ENCODE measurements at regions not wholly inside any gene's neighbourhood (a gene's known extent, or its start where the extent isn't known, plus 50 kb on each side); places are given as distances from the start of the nearest gene placed in this dataset.
A peak's percentile ranks its signal among the peaks of the same experiment; 100 is the strongest.

- DNase-seq (ENCODE audit: extremely low spot score): no peak
- 81% methylated on average over 3 of the region's 3 CpGs for WGBS
- Histone ChIP-seq H3K36me3 (ENCODE audit: insufficient read depth) (no peaks in the 10 kb centered on the region), H3K4me3 (ENCODE audit: low read depth, low read length) (no peak overlapping the region), H3K4me1 (ENCODE audit: insufficient read depth) (no peaks in the 10 kb centered on the region), H3K27ac (ENCODE audit: low read depth) (no peak overlapping the region)
Measured at GRCh38 chr15:35630532-35630931, 84.6 kb upstream of the DPH6 start.

- Histone ChIP-seq H3K4me1 (ENCODE audit: insufficient read depth) (no peaks in the 10 kb centered on the region), H3K36me3 (ENCODE audit: insufficient read depth) (no peaks in the 10 kb centered on the region), H3K4me3 (ENCODE audit: low read depth, low read length) (no peak overlapping the region), H3K27ac (ENCODE audit: low read depth) (no peak overlapping the region)
- DNase-seq (ENCODE audit: extremely low spot score): no peak
- WGBS: 91% methylated on average over 3 of the region's 3 CpGs
Measured at GRCh38 chr15:35630985-35631384, 85.0 kb upstream of the DPH6 start.

GRCh38 chr15:35633677-35634076 lies 87.7 kb upstream of the DPH6 start:
- H3K4me1 ChIP-seq (ENCODE audit: insufficient read depth): no peaks in the 10 kb centered on the region
- H3K27ac ChIP-seq (ENCODE audit: low read depth): no peak overlapping the region
- no peak for DNase-seq (ENCODE audit: extremely low spot score)
- H3K36me3 ChIP-seq (ENCODE audit: insufficient read depth): no peaks in the 10 kb centered on the region
- WGBS: 98% methylated on average over 3 of the region's 3 CpGs
- H3K4me3 ChIP-seq (ENCODE audit: low read depth, low read length): no peak overlapping the region

DNA sequence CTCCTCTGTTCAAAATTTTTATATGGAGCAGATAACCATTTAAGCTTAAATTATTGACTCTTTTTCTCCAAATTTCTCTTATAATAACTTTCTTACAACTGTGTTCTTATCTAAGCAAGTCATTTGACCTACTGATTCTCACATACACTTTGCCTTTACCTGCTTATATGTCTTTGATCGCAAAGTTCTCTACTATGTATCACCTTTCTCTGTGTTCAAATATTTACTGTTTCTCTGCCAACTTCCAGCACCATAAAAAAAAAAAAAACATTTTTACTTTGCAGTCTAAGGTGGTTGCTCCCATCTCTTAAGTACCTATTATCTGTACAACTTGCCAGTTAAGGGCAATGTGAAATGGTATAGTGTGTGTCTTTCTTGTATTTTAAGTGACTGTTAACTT lies 100.8 kb upstream of the DPH6 start:
- no peaks in the 10 kb centered on the region for H3K4me1 ChIP-seq (ENCODE audit: insufficient read depth)
- WGBS: 87% methylated on average over 1 of the region's 1 CpG

DNA sequence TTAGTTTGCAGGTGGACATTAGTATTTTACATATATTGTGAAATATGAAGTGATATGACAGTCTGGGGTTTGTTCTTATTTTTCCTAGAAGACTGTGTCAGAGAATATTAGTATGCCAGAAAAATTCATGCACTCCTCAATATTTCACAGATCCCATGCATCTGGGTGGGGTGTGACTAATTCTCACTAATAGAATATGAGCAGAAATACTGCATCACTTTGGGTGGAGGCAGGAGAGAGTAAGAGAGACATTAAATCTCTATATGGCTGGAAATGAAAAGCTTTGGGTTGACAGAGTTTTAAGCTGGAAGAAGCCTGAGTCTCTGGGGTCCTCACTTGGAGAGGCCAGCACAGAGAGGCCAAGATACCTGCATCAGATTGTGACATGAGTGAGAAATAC lies 101.3 kb upstream of the DPH6 start:
- Histone ChIP-seq H3K27ac (ENCODE audit: low read depth) (no peak overlapping the region), H3K4me1 (ENCODE audit: insufficient read depth) (no peaks in the 10 kb centered on the region), H3K36me3 (ENCODE audit: insufficient read depth) (peaks cover under 1% of the 10 kb centered on the region), H3K4me3 (ENCODE audit: low read depth, low read length) (no peak overlapping the region)
- DNase-seq (ENCODE audit: extremely low spot score): no peak

More for the DNA sequence above, 100.8 kb upstream of the DPH6 start:
- H3K27ac ChIP-seq (ENCODE audit: low read depth): no peak overlapping the region
- no peak overlapping the region for H3K4me3 ChIP-seq (ENCODE audit: low read depth, low read length)
- no peak for DNase-seq (ENCODE audit: extremely low spot score)
- no peaks in the 10 kb centered on the region for H3K36me3 ChIP-seq (ENCODE audit: insufficient read depth)

GRCh38 chr15:35648941-35649340 lies 103.0 kb upstream of the DPH6 start:
- DNase-seq (ENCODE audit: extremely low spot score): no peak
- WGBS: 83% methylated on average over 5 of the region's 5 CpGs
- Histone ChIP-seq H3K36me3 (ENCODE audit: insufficient read depth) (peaks cover 1% of the 10 kb centered on the region), H3K27ac (ENCODE audit: low read depth) (no peak overlapping the region), H3K4me1 (ENCODE audit: insufficient read depth) (no peaks in the 10 kb centered on the region), H3K4me3 (ENCODE audit: low read depth, low read length) (no peak overlapping the region)

- H3K4me1 ChIP-seq (ENCODE audit: insufficient read depth): no peaks in the 10 kb centered on the region
- H3K4me3 ChIP-seq (ENCODE audit: low read depth, low read length): no peak overlapping the region
- WGBS: 93% methylated on average over 4 of the region's 4 CpGs
- H3K36me3 ChIP-seq (ENCODE audit: insufficient read depth): peaks cover 1% of the 10 kb centered on the region
- no peak overlapping the region for H3K27ac ChIP-seq (ENCODE audit: low read depth)
- no peak for DNase-seq (ENCODE audit: extremely low spot score)
Measured at GRCh38 chr15:35649575-35649974, 103.6 kb upstream of the DPH6 start.

DNA sequence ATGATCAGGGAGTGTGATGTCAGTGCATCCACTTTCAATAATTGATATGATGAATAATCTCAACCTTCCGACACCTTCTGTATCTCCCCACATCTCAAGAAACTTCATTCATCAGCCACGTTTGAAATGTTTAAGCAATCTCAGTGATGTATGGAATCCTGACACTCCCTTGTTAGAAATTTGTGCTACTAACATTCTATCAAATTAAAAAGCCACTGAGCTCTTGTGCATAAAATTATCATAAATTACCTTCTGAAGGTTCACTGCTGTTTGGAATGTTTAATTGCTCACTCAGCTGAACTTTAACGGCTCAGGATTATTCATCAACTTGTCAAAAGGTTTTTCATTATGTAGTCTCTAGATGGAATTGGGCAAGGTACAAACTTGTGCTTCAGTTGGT lies 108.4 kb upstream of the DPH6 start:
- no peaks in the 10 kb centered on the region for H3K4me1 ChIP-seq (ENCODE audit: insufficient read depth)
- H3K27ac ChIP-seq (ENCODE audit: low read depth): no peak overlapping the region
- peaks cover 1% of the 10 kb centered on the region for H3K36me3 ChIP-seq (ENCODE audit: insufficient read depth)
- no peak for DNase-seq (ENCODE audit: extremely low spot score)
- 68% methylated on average over 3 of the region's 3 CpGs for WGBS
- no peak overlapping the region for H3K4me3 ChIP-seq (ENCODE audit: low read depth, low read length)

DNA sequence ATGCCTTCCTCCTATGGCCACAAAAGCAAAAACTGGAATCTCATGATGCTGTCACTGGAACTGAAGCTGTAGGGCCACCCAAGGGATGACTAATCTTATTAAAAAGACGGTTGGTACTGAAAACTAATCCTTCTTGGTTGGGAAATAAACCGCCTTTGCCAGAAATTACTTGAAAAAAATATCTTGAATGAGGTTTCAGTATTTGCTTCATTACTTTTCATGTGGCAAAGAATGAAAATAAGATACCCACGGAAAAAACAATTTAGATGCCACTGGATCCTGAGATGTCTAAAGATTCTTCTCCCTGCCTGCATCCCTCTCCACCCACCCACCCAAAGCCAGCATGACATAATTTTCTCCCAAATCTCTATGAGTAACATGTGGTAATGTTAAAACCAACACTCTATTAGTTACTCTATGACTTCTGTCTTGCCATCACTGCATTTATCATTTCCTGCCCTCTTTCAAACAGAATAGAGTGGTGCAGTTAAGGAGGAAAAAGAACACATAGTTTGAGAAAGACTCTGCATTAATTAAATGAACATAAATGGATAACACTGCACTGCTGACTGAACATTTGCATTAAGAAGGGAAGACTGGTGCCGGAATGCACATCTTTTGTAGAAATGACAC lies 111.8 kb upstream of the DPH6 start:
- no peaks in the 10 kb centered on the region for H3K4me1 ChIP-seq (ENCODE audit: insufficient read depth)
- no peak overlapping the region for H3K27ac ChIP-seq (ENCODE audit: low read depth)
- no peaks in the 10 kb centered on the region for H3K36me3 ChIP-seq (ENCODE audit: insufficient read depth)
- no peak for DNase-seq (ENCODE audit: extremely low spot score)
- WGBS: 60% methylated on average over 4 of the region's 4 CpGs
- H3K4me3 ChIP-seq (ENCODE audit: low read depth, low read length): no peak overlapping the region

- DNase-seq (ENCODE audit: extremely low spot score): no peak
- no peak overlapping the region for H3K27ac ChIP-seq (ENCODE audit: low read depth)
- H3K4me3 ChIP-seq (ENCODE audit: low read depth, low read length): no peak overlapping the region
- WGBS: 79% methylated on average over 2 of the region's 2 CpGs
- H3K36me3 ChIP-seq (ENCODE audit: insufficient read depth): peaks cover 2% of the 10 kb centered on the region
- H3K4me1 ChIP-seq (ENCODE audit: insufficient read depth): no peaks in the 10 kb centered on the region
Measured at GRCh38 chr15:35663956-35664355, 118.0 kb upstream of the DPH6 start.

GRCh38 chr15:35665896-35666536 lies 120.1 kb upstream of the DPH6 start:
- Histone ChIP-seq H3K27ac (ENCODE audit: low read depth) (no peak overlapping the region), H3K4me1 (ENCODE audit: insufficient read depth) (no peaks in the 10 kb centered on the region), H3K36me3 (ENCODE audit: insufficient read depth) (peaks cover 2% of the 10 kb centered on the region), H3K4me3 (ENCODE audit: low read depth, low read length) (no peak overlapping the region)
- 36% methylated on average over 9 of the region's 9 CpGs for WGBS
- DNase-seq (ENCODE audit: extremely low spot score): peak; percentile 63

DNA sequence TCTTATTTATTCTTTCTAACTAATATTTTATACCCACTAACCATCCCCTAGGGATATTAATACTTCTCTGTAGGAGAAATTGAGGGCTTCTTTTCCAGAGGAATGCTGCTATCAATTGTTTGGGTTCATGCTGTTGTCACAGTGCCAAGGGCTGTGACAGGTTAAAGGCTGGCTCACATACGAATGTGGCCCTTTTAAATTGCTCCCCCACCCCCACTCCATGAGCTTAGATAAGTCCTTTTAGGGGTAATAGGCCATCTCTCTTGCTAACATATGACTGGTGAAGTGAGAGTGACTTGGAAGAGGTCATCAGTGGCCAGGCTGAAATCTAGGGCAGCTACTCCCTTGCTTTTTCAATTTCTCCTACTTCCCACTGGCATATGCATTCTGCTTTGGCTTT lies 121.9 kb upstream of the DPH6 start:
- no peak overlapping the region for H3K27ac ChIP-seq (ENCODE audit: low read depth)
- WGBS: 44% methylated on average over 1 of the region's 1 CpG
- peaks cover 2% of the 10 kb centered on the region for H3K36me3 ChIP-seq (ENCODE audit: insufficient read depth)
- DNase-seq (ENCODE audit: extremely low spot score): no peak
- H3K4me1 ChIP-seq (ENCODE audit: insufficient read depth): no peaks in the 10 kb centered on the region
- no peak overlapping the region for H3K4me3 ChIP-seq (ENCODE audit: low read depth, low read length)

GRCh38 chr15:35669021-35669420 lies 123.1 kb upstream of the DPH6 start:
- Histone ChIP-seq H3K4me1 (ENCODE audit: insufficient read depth) (no peaks in the 10 kb centered on the region), H3K4me3 (ENCODE audit: low read depth, low read length) (no peak overlapping the region), H3K36me3 (ENCODE audit: insufficient read depth) (peaks cover 2% of the 10 kb centered on the region), H3K27ac (ENCODE audit: low read depth) (no peak overlapping the region)
- no peak for DNase-seq (ENCODE audit: extremely low spot score)
- WGBS: 70% methylated on average over 3 of the region's 3 CpGs

DNA sequence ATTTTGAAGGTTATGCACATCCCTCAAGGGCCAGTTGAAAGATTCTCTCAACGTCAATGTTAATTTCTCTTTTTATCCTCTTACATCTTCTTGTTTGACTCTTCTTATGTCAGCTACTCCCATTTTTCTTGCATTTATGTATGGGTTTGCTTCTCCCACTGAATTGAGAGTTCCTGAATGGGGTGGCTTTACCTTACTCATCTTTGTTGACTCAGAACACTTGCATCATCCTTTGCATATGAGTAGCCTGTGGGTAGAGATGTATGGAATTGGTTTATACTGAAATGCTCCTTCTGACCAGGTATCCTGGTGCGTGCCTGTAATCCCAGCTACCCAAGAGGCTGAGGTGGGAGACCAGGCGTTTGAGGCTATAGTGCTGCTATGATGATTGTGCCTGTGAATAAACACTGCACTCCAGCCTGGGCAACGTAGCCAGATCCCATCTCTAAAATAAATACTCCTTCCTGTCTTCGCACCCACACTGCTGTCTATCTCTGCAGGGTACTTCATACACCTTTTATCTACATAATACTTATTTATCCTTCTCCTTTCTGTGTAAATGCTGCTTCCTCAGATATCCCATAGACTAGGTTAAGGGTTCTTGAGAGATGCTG lies 123.6 kb upstream of the DPH6 start:
- no peak for DNase-seq (ENCODE audit: extremely low spot score)
- H3K4me1 ChIP-seq (ENCODE audit: insufficient read depth): no peaks in the 10 kb centered on the region
- H3K4me3 ChIP-seq (ENCODE audit: low read depth, low read length): no peak overlapping the region
- no peak overlapping the region for H3K27ac ChIP-seq (ENCODE audit: low read depth)
- H3K36me3 ChIP-seq (ENCODE audit: insufficient read depth): peaks cover 2% of the 10 kb centered on the region
- WGBS: 93% methylated on average over 5 of the region's 5 CpGs

Measured in urinary bladder (tissue), 3 donors.